22Rv1 (cell line): ENCODE measurements at regions not wholly inside any gene's neighbourhood (a gene's known extent, or its start where the extent isn't known, plus 50 kb on each side); places are given as distances from the start of the nearest gene placed in this dataset.

Experiments used
- ZFX ChIP-seq: fragments of 450-650 bp; IDR thresholded peaks from 2 replicates; pipeline ENCODE4 v1.6.1; 2017; ENCODE audit warnings: antibody characterized with exemption, borderline replicate concordance
- TF ChIP-seq, protein P1 (sequence below): fragments of 450-650 bp; IDR thresholded peaks from 2 replicates; pipeline ENCODE4 v1.5.1; 2017; ENCODE audit warnings: mild to moderate bottlenecking

DNA sequence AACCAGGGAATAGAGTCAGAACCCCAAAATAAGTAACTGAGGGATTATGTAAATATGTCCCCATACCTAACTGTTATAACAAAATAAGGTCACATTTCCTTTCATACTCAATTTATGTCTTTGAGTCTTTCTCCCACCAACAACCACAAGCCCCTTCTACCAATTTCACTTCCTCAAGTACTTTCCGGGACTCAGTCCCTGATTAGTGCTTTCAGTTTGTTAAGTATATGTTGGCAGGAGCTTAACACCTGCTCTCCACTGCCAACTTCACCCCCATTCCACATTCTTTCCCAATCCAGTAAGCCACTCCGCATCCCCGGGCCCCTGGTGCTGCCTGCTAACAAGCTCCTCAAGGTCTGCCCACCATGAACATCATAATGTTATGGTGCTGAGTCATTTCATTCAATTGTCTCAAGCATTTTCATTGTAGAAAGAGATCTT, 71.3 kb upstream of the SPRY1 start:
- TF ChIP-seq, protein P1, sequence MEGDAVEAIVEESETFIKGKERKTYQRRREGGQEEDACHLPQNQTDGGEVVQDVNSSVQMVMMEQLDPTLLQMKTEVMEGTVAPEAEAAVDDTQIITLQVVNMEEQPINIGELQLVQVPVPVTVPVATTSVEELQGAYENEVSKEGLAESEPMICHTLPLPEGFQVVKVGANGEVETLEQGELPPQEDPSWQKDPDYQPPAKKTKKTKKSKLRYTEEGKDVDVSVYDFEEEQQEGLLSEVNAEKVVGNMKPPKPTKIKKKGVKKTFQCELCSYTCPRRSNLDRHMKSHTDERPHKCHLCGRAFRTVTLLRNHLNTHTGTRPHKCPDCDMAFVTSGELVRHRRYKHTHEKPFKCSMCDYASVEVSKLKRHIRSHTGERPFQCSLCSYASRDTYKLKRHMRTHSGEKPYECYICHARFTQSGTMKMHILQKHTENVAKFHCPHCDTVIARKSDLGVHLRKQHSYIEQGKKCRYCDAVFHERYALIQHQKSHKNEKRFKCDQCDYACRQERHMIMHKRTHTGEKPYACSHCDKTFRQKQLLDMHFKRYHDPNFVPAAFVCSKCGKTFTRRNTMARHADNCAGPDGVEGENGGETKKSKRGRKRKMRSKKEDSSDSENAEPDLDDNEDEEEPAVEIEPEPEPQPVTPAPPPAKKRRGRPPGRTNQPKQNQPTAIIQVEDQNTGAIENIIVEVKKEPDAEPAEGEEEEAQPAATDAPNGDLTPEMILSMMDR: no peak
- no peak for TF ChIP-seq ZFX
